NCI-H146 (cell line): ENCODE measurements at regions not wholly inside any gene's neighbourhood (a gene's known extent, or its start where the extent isn't known, plus 50 kb on each side); places are given as distances from the start of the nearest gene placed in this dataset.

Experiments
- DNase-seq: peaks from one replicate; lab custom pipeline; 2025; lab: John Stamatoyannopoulos, UW

- no peak for DNase-seq
Measured at GRCh38 chr2:105451571-105452166, 52.8 kb upstream of the FHL2 start.

DNA sequence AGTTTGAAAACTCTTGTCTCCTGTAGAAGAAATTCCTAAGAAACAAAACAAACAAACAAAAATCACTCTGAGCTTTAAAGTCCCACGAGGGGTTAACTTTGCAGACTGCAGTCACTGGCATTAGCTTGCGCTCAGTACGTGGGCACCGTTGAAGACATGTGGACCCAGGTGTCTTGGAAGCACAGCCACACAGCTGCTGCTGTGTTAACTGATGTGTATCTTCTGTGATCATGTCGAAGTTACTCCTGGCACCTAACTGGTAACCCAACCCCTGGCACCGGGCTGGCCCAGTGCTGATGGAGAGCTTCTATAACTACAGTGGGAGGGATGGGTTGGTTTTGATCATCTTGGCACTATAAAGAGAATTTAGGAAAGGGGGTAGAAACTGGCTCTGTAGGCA lies 51.6 kb upstream of the FHL2 start:
- no peak for DNase-seq

DNA sequence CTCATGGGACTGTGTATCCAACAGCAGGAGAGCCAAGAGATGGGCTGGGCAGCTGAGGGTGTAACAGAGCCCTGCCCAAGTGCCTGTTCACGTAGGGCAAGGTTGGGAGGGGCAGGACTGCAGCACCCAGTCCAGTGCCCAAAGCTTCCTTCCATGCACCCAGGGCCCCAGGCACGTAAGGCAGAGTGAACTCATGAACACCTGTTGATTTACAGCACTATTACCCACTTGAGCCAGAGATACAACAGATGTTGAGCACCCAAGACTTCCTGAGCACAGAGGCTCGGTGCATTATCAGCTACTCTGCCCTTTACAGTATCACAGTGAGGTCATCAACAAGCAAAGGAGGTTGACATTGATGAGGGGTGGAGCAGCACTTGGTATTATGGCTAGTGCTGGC lies 50.2 kb upstream of the FHL2 start:
- no peak for DNase-seq
